ENCODE measurements at regions not wholly inside any gene's neighbourhood (a gene's known extent, or its start where the extent isn't known, plus 50 kb on each side); places are given as distances from the start of the nearest gene placed in this dataset.

GRCh38 chr7:131188367-131189339 is 139.0 kb upstream of the MKLN1 start:
- Mint-ChIP-seq H3K9me3 (ENCODE audit: low read depth) (no peaks in the 10 kb centered on the region), H3K36me3 (ENCODE audit: insufficient read depth) (no peaks in the 10 kb centered on the region), H3K27me3 (no peaks in the 10 kb centered on the region), H3K27ac (no peak overlapping the region), H3K4me1 (ENCODE audit: low read depth) (no peaks in the 10 kb centered on the region), H3K4me3 (ENCODE audit: low read depth) (no peak overlapping the region)
- no peak for DNase-seq (ENCODE audit: low spot score, unreplicated experiment)
- TF ChIP-seq CTCF (IDR thresholded peaks at IDR 0.05; ENCODE audit: unreplicated experiment) = no peak

- TF ChIP-seq CTCF (IDR thresholded peaks at IDR 0.05; ENCODE audit: unreplicated experiment) = no peak
- Mint-ChIP-seq H3K27ac (no peak overlapping the region), H3K4me3 (ENCODE audit: low read depth) (no peak overlapping the region), H3K4me1 (ENCODE audit: low read depth) (no peaks in the 10 kb centered on the region), H3K9me3 (ENCODE audit: low read depth) (no peaks in the 10 kb centered on the region), H3K36me3 (ENCODE audit: insufficient read depth) (no peaks in the 10 kb centered on the region), H3K27me3 (no peaks in the 10 kb centered on the region)
- DNase-seq (ENCODE audit: low spot score, unreplicated experiment) = no peak
Measured at GRCh38 chr7:131189488-131189887, 138.2 kb upstream of the MKLN1 start.

GRCh38 chr7:131190146-131190545 is 137.5 kb upstream of the MKLN1 start:
- H3K27ac Mint-ChIP-seq = no peak overlapping the region
- H3K4me3 Mint-ChIP-seq (ENCODE audit: low read depth) = no peak overlapping the region

GRCh38 chr7:131190581-131190980 is 137.1 kb upstream of the MKLN1 start:
- Mint-ChIP-seq H3K36me3 (ENCODE audit: insufficient read depth) (no peaks in the 10 kb centered on the region), H3K27ac (no peak overlapping the region), H3K4me1 (ENCODE audit: low read depth) (no peaks in the 10 kb centered on the region), H3K4me3 (ENCODE audit: low read depth) (no peak overlapping the region), H3K9me3 (ENCODE audit: low read depth) (no peaks in the 10 kb centered on the region), H3K27me3 (no peaks in the 10 kb centered on the region)
- no peak for DNase-seq (ENCODE audit: low spot score, unreplicated experiment)
- TF ChIP-seq CTCF (IDR thresholded peaks at IDR 0.05; ENCODE audit: unreplicated experiment) = no peak

More at GRCh38 chr7:131190146-131190545, 137.5 kb upstream of the MKLN1 start:
- Mint-ChIP-seq H3K27me3 (no peaks in the 10 kb centered on the region), H3K4me1 (ENCODE audit: low read depth) (no peaks in the 10 kb centered on the region), H3K9me3 (ENCODE audit: low read depth) (no peaks in the 10 kb centered on the region), H3K36me3 (ENCODE audit: insufficient read depth) (no peaks in the 10 kb centered on the region)
- no peak for DNase-seq (ENCODE audit: low spot score, unreplicated experiment)
- no peak for TF ChIP-seq CTCF (IDR thresholded peaks at IDR 0.05; ENCODE audit: unreplicated experiment)

- no peak for DNase-seq (ENCODE audit: low spot score, unreplicated experiment)
- TF ChIP-seq CTCF (IDR thresholded peaks at IDR 0.05; ENCODE audit: unreplicated experiment) = no peak
- Mint-ChIP-seq H3K27me3 (no peaks in the 10 kb centered on the region), H3K27ac (no peak overlapping the region), H3K4me3 (ENCODE audit: low read depth) (no peak overlapping the region), H3K9me3 (ENCODE audit: low read depth) (no peaks in the 10 kb centered on the region), H3K4me1 (ENCODE audit: low read depth) (peaks cover 5% of the 10 kb centered on the region), H3K36me3 (ENCODE audit: insufficient read depth) (no peaks in the 10 kb centered on the region)
Measured at GRCh38 chr7:131194070-131194865, 133.4 kb upstream of the MKLN1 start.
